B cell (primary cell): ENCODE measurements at regions not wholly inside any gene's neighbourhood (a gene's known extent, or its start where the extent isn't known, plus 50 kb on each side); places are given as distances from the start of the nearest gene placed in this dataset.

Experiments
- CTCF ChIP-seq: fragments of 200-600 bp; IDR thresholded peaks from one replicate; pipeline ENCODE4 v1.8.0; 2022; ENCODE audit warnings: antibody characterized with exemption, mild to moderate bottlenecking
- EZH2 ChIP-seq: IDR thresholded peaks from 2 replicates; pipeline ENCODE4 v1.6.1; 2012; ENCODE audit warnings: borderline replicate concordance, low read depth, mild to moderate bottlenecking, moderate library complexity, low read length; ENCODE audit not compliant: insufficient read depth, poor library complexity, severe bottlenecking

GRCh38 chr5:86452251-86452650 is 165.5 kb upstream of the COX7C start:
- TF ChIP-seq CTCF (no peak), EZH2 (no peak)
